Natural killer cell treated with Interleukin-12 subunit alpha and Interleukin-12 subunit beta and Interleukin-15 and Interleukin-18, amount 100 ng/mL, for 72 hours (primary cell): ENCODE measurements at regions not wholly inside any gene's neighbourhood (a gene's known extent, or its start where the extent isn't known, plus 50 kb on each side); places are given as distances from the start of the nearest gene placed in this dataset.

Experiments used
- ATAC-seq, 2 donors: fragments of 150-1000 bp; cut with Tn5 transposase in 1 of 2; sonication (Bioruptor Pico), chemical (Tn5 transposase) in 1 of 2; 2 replicates each; pipeline ENCODE4 v1.10.0; 2021
- DNase-seq: peaks from one replicate; pipeline ENCODE4 v3.0.0; 2022; ENCODE audit warnings: low spot score
- H3K27ac Mint-ChIP-seq, 2 donors: 1 replicate in 1 of 2; 2 replicates in 1 of 2; pipeline ENCODE4 v1.8.0; 2022; ENCODE audit warnings: mixed read lengths in 2 of 2, mild to moderate bottlenecking in 1 of 2, moderate library complexity in 1 of 2
- H3K27me3 Mint-ChIP-seq, 2 donors: 1 replicate in 1 of 2; 2 replicates in 1 of 2; pipeline ENCODE4 v1.8.0; 2022; ENCODE audit warnings: mixed read lengths in 2 of 2
- H3K36me3 Mint-ChIP-seq: one replicate; pipeline ENCODE4 v1.8.0; 2022; ENCODE audit warnings: mixed read lengths
- H3K4me1 Mint-ChIP-seq, 2 donors: 1 replicate in 1 of 2; 2 replicates in 1 of 2; pipeline ENCODE4 v1.8.0; 2022; ENCODE audit warnings: low read depth in 2 of 2, mixed read lengths in 2 of 2, mild to moderate bottlenecking in 1 of 2
- H3K4me3 Mint-ChIP-seq: one replicate; pipeline ENCODE4 v1.8.0; 2022; ENCODE audit warnings: mixed read lengths
- H3K9me3 Mint-ChIP-seq: 2 replicates; pipeline ENCODE4 v1.8.0; 2022; ENCODE audit warnings: mixed read lengths

GRCh38 chr5:102018279-102018678 lies 277.8 kb downstream of the SLCO4C1 start:
- Mint-ChIP-seq H3K27me3 (no peaks in the 10 kb centered on the region), H3K27ac (no peak overlapping the region), H3K36me3 (peaks cover 5% of the 10 kb centered on the region), H3K4me3 (no peak overlapping the region), H3K4me1 (no peaks in the 10 kb centered on the region), H3K9me3 (peaks cover 9% of the 10 kb centered on the region)
- ATAC-seq (no peak), DNase-seq (no peak)

- ATAC-seq = no peak
- no peak overlapping the region for H3K4me3 Mint-ChIP-seq
- DNase-seq = no peak
- H3K27ac Mint-ChIP-seq = no peak overlapping the region
- no peaks in the 10 kb centered on the region for H3K9me3 Mint-ChIP-seq
- H3K4me1 Mint-ChIP-seq = no peaks in the 10 kb centered on the region
- no peaks in the 10 kb centered on the region for H3K27me3 Mint-ChIP-seq
- no peaks in the 10 kb centered on the region for H3K36me3 Mint-ChIP-seq
Observed at GRCh38 chr5:102014371-102014770, 281.7 kb downstream of the SLCO4C1 start.

GRCh38 chr5:102010644-102011043 lies 285.4 kb downstream of the SLCO4C1 start:
- Mint-ChIP-seq H3K36me3 (no peaks in the 10 kb centered on the region), H3K27me3 (no peaks in the 10 kb centered on the region), H3K27ac (no peak overlapping the region), H3K9me3 (no peaks in the 10 kb centered on the region), H3K4me3 (no peak overlapping the region), H3K4me1 (no peaks in the 10 kb centered on the region)
- no peak for DNase-seq
- no peak for ATAC-seq

DNA sequence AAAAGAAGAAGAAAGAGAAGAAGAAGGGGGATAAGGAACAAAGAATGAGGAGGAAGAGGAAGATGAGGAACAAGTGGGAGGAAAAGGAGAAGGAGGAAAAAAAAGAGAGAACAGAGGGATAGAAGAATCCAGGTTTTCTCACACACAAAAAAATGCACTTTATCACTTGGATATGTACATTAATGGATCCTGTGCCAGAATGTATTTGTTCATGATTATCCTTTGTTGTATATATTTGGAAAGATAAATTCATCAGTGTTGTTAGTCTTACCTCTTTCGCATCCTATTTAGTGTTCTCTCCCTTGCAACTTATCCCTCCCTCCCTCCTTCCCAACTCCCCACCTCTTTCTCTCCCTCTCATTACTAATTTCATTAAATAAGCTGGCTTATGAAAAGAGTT lies 298.8 kb downstream of the SLCO4C1 start:
- no peaks in the 10 kb centered on the region for H3K9me3 Mint-ChIP-seq
- ATAC-seq (no peak), DNase-seq (no peak)
- no peaks in the 10 kb centered on the region for H3K4me1 Mint-ChIP-seq
- no peak overlapping the region for H3K4me3 Mint-ChIP-seq
- H3K36me3 Mint-ChIP-seq = no peaks in the 10 kb centered on the region
- H3K27ac Mint-ChIP-seq = no peak overlapping the region
- no peaks in the 10 kb centered on the region for H3K27me3 Mint-ChIP-seq

DNA sequence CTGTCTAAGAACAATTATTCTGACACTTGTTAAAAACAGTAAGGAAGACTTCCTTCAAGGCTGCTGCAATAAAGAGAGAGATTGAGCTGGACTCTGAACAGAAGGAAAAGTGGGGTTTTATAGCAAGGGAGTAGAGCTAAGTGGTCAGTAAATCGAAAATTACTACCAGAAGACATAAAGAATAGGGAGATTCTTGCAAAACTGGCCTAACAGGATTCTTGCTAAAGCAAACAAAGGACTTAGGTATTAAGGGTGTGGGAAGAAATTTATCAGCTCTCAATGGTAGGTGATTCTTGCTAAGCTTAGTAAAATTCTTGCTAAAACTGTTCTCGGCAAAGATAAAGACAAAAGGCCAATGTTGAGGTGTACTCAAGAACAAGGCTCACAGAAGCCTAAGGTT lies 300.5 kb downstream of the SLCO4C1 start:
- DNase-seq (no peak), ATAC-seq (no peak)
- H3K9me3 Mint-ChIP-seq = no peaks in the 10 kb centered on the region
- no peak overlapping the region for H3K27ac Mint-ChIP-seq
- H3K27me3 Mint-ChIP-seq = no peaks in the 10 kb centered on the region
- no peak overlapping the region for H3K4me3 Mint-ChIP-seq
- H3K36me3 Mint-ChIP-seq = no peaks in the 10 kb centered on the region
- no peaks in the 10 kb centered on the region for H3K4me1 Mint-ChIP-seq

DNA sequence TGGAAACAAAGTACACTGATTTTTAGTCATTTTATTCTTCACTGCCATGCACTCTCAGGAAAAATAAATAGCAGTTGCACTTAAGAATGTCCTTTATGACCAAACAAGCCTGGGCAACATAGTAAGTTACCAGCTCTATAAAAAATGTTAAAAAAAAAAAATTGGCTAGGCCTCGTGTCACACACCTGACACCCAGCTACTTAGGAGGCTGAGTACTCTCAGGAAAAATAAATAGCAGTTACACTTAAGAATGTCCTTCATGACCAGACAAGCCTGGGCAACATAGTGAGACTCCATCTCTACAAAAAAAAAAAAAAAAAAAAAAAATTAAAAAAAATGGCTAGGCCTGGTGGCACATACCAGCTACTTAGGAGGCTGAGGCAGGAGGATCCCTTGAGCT lies 304.6 kb downstream of the SLCO4C1 start:
- Mint-ChIP-seq H3K9me3 (peaks cover 2% of the 10 kb centered on the region), H3K27ac (no peak overlapping the region), H3K4me1 (no peaks in the 10 kb centered on the region), H3K27me3 (no peaks in the 10 kb centered on the region), H3K36me3 (no peaks in the 10 kb centered on the region), H3K4me3 (no peak overlapping the region)
- DNase-seq (no peak), ATAC-seq (no peak)

GRCh38 chr5:101989659-101990058 lies 306.4 kb downstream of the SLCO4C1 start:
- no peak for ATAC-seq
- Mint-ChIP-seq H3K4me1 (no peaks in the 10 kb centered on the region), H3K4me3 (no peak overlapping the region)

GRCh38 chr5:101977729-101978345 lies 318.2 kb downstream of the SLCO4C1 start:
- Mint-ChIP-seq H3K4me3 (no peak overlapping the region), H3K36me3 (no peaks in the 10 kb centered on the region), H3K9me3 (no peaks in the 10 kb centered on the region), H3K4me1 (no peaks in the 10 kb centered on the region), H3K27ac (no peak overlapping the region), H3K27me3 (peaks cover 0 to 8% of the 10 kb centered on the region in 2 donors)
- ATAC-seq = no peak
- DNase-seq = no peak

More at GRCh38 chr5:101989659-101990058, 306.4 kb downstream of the SLCO4C1 start:
- no peak for DNase-seq
- Mint-ChIP-seq H3K27ac (no peak overlapping the region), H3K9me3 (peaks cover 2% of the 10 kb centered on the region), H3K27me3 (no peaks in the 10 kb centered on the region), H3K36me3 (no peaks in the 10 kb centered on the region)

DNA sequence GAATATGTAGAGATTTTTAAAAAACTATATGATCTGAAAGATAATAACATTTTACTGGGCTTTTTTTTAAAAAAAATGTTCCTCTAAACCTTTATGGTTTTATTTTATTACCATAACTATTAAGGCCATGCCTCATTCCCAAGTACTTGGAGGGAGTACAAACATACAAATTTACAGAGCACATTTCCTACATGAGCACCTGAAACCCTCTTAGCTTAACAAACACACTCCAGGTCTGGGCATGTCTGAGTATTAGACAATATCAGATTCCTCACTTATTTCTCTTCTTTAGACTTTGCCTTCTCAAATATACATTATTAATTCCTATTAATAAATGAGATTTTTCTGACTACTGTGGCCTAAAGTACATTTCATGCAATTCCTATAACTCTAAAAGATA lies 319.2 kb downstream of the SLCO4C1 start:
- DNase-seq = no peak
- Mint-ChIP-seq H3K27me3 (peaks cover 0 to 8% of the 10 kb centered on the region in 2 donors), H3K4me1 (no peaks in the 10 kb centered on the region), H3K27ac (no peak overlapping the region), H3K36me3 (no peaks in the 10 kb centered on the region), H3K4me3 (no peak overlapping the region), H3K9me3 (no peaks in the 10 kb centered on the region)
- ATAC-seq = no peak

DNA sequence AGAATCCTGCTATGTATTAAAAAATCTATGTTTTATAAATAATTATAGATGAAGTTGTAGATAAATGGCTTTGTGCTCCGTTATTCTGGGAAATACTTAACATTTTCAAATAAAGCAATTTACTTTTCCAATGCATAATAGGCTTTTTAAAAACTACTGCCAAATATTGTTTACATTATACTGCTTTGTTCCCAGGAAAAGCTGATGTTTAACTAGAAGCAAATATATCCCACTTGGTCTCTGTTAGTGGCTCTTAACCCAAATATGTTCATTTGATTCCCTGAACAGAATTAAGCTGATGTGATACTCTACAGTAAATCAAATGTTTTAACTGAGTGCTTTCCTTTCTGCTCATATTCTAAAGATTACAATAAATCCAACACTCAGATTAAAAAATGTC lies 326.3 kb downstream of the SLCO4C1 start:
- Mint-ChIP-seq H3K4me1 (no peaks in the 10 kb centered on the region), H3K36me3 (no peaks in the 10 kb centered on the region), H3K27ac (no peak overlapping the region), H3K9me3 (no peaks in the 10 kb centered on the region), H3K4me3 (no peak overlapping the region), H3K27me3 (no peaks in the 10 kb centered on the region)
- ATAC-seq = no peak
- DNase-seq = no peak

DNA sequence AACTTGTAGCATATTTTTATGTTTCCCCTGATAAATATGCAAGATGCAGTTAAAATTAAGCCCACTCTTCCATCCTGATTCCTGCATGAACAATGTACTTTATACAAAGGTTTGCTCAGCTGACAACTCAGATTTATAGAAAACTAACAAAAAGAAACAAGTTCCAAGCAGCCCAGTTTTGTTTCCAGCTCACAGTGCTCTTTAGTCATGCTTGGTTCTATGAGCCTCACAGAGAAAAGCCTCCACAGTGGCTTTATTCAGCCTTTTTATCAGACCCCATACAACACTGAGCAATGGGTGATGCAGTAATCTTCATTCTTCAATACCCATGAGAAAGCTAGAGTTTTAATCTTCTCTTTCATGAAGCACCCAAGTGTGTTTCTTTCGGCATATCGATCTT lies 329.6 kb downstream of the SLCO4C1 start:
- no peak for ATAC-seq
- Mint-ChIP-seq H3K9me3 (no peaks in the 10 kb centered on the region), H3K27me3 (no peaks in the 10 kb centered on the region), H3K4me1 (no peaks in the 10 kb centered on the region), H3K36me3 (no peaks in the 10 kb centered on the region), H3K4me3 (no peak overlapping the region), H3K27ac (no peak overlapping the region)
- no peak for DNase-seq

GRCh38 chr5:101955891-101956290 lies 340.2 kb downstream of the SLCO4C1 start:
- no peak overlapping the region for H3K27ac Mint-ChIP-seq
- no peaks in the 10 kb centered on the region for H3K36me3 Mint-ChIP-seq
- no peak overlapping the region for H3K4me3 Mint-ChIP-seq
- H3K4me1 Mint-ChIP-seq = no peaks in the 10 kb centered on the region
- DNase-seq = no peak
- no peaks in the 10 kb centered on the region for H3K9me3 Mint-ChIP-seq
- no peaks in the 10 kb centered on the region for H3K27me3 Mint-ChIP-seq
- no peak for ATAC-seq

GRCh38 chr5:101950019-101950418 lies 346.1 kb downstream of the SLCO4C1 start:
- Mint-ChIP-seq H3K36me3 (no peaks in the 10 kb centered on the region), H3K4me1 (no peaks in the 10 kb centered on the region), H3K27ac (no peak overlapping the region), H3K4me3 (no peak overlapping the region), H3K27me3 (no peaks in the 10 kb centered on the region), H3K9me3 (no peaks in the 10 kb centered on the region)
- DNase-seq = no peak
- no peak for ATAC-seq

DNA sequence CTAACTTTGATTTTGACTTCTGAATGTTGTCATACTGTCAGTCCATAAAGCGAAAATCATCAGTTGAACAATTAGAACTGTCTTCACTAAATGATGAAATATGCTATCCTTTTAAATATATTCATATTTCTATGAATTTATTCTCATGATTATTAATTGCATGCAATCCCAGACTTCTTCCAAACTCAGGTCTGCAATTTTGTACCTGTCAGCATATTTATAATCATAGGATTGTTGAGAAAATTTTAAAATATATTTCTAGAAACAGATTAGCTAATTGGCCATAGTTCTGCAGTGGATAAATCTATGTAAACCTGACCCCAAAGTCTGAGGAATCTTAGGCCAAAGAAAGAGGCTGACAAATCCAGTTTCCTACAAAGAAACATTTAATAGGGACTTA lies 347.5 kb downstream of the SLCO4C1 start:
- no peak overlapping the region for H3K27ac Mint-ChIP-seq
- no peaks in the 10 kb centered on the region for H3K9me3 Mint-ChIP-seq
- H3K27me3 Mint-ChIP-seq = no peaks in the 10 kb centered on the region
- ATAC-seq = no peak
- DNase-seq = no peak
- H3K4me3 Mint-ChIP-seq = no peak overlapping the region
- H3K4me1 Mint-ChIP-seq = peaks cover 3 to 4% of the 10 kb centered on the region in 2 donors
- no peaks in the 10 kb centered on the region for H3K36me3 Mint-ChIP-seq

DNA sequence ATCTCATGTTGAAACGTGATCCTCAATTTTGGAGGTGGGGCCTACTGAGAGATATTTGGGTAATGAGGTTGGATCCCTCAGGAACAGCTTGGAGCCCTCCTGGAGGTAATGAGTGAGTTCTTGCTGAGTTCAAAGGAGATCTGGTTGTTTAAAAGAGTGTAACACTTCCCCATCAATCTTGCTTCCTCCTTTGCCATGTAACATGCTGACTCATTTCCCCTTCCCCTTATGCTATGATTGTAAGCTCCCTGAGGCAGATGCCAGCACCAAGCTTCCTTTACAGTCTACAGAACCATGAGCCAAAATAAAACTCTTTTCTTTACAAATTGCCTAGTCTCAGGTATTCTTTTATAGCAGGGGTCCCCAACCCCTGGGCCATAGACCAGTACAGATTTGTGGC lies 352.3 kb downstream of the SLCO4C1 start:
- peak in 1 of 2 donors; percentile 46 for ATAC-seq
- H3K27ac Mint-ChIP-seq = peak overlapping the region; percentile 10 to 26
- H3K4me1 Mint-ChIP-seq = peaks cover 4 to 6% of the 10 kb centered on the region in 2 donors
- no peaks in the 10 kb centered on the region for H3K27me3 Mint-ChIP-seq
- H3K4me3 Mint-ChIP-seq = no peak overlapping the region
- no peak for DNase-seq
- H3K9me3 Mint-ChIP-seq = no peaks in the 10 kb centered on the region
- H3K36me3 Mint-ChIP-seq = no peaks in the 10 kb centered on the region
